Left ventricle myocardium inferior (tissue), 1 donor: ENCODE measurements at regions not wholly inside any gene's neighbourhood (a gene's known extent, or its start where the extent isn't known, plus 50 kb on each side); places are given as distances from the start of the nearest gene placed in this dataset.

Experiments
- DNase-seq: peaks from one replicate; pipeline ENCODE4 v3.0.0-alpha.2; 2020
- H3K27ac ChIP-seq: fragments of 200-600 bp; replicated peaks from 2 replicates; pipeline ENCODE4 v1.8.0; 2021
- H3K27me3 ChIP-seq: fragments of 200-600 bp; 2 replicates; pipeline ENCODE4 v1.8.0; 2021; ENCODE audit warnings: low read depth
- H3K36me3 ChIP-seq: fragments of 200-600 bp; 2 replicates; pipeline ENCODE4 v1.8.0; 2021
- H3K4me1 ChIP-seq: fragments of 200-600 bp; 2 replicates; pipeline ENCODE4 v1.8.0; 2021
- H3K4me3 ChIP-seq: fragments of 200-600 bp; 2 replicates; pipeline ENCODE4 v1.8.0; 2021; ENCODE audit warnings: mild to moderate bottlenecking, moderate library complexity
- H3K9me3 ChIP-seq: fragments of 200-600 bp; replicated peaks from 2 replicates; pipeline ENCODE4 v1.8.0; 2021
- CTCF ChIP-seq: fragments of 200-600 bp; IDR thresholded peaks from 2 replicates; pipeline ENCODE4 v1.8.0; 2021; ENCODE audit warnings: antibody characterized with exemption, mild to moderate bottlenecking, borderline replicate concordance
- intact Hi-C: fragments of 100-400 bp; cut with micrococcal nuclease; formaldehyde crosslinking; loops from one replicate; pipeline ENCODE4 v1.11.0; 2022
- donor health status: DM: no; HTN: yes; CAD: no; lungs with severe emphysema.

- DNase-seq = no peak
- Histone ChIP-seq H3K4me3 (no peak overlapping the region), H3K36me3 (no peaks in the 10 kb centered on the region), H3K27me3 (no peaks in the 10 kb centered on the region), H3K4me1 (no peaks in the 10 kb centered on the region), H3K27ac (no peak overlapping the region), H3K9me3 (peaks cover 20% of the 10 kb centered on the region)
- TF ChIP-seq CTCF = no peak
- intact Hi-C loops = no loop called here
These were observed 82.7 kb upstream of the BMP4 start for GRCh38 chr14:54039311-54039710.

GRCh38 chr14:54040846-54041245, 84.2 kb upstream of the BMP4 start:
- H3K27ac ChIP-seq = no peak overlapping the region
- H3K36me3 ChIP-seq = no peaks in the 10 kb centered on the region
- intact Hi-C loops = no loop called here
- H3K4me1 ChIP-seq = no peaks in the 10 kb centered on the region
- no peak for DNase-seq
- no peak for TF ChIP-seq CTCF
- peaks cover 5% of the 10 kb centered on the region for H3K9me3 ChIP-seq
- H3K27me3 ChIP-seq = no peaks in the 10 kb centered on the region
- H3K4me3 ChIP-seq = no peak overlapping the region

GRCh38 chr14:54046250-54046649, 89.6 kb upstream of the BMP4 start:
- no peak for DNase-seq
- no peaks in the 10 kb centered on the region for H3K27me3 ChIP-seq
- H3K36me3 ChIP-seq = no peaks in the 10 kb centered on the region
- no peak overlapping the region for H3K4me3 ChIP-seq
- TF ChIP-seq CTCF = no peak
- H3K9me3 ChIP-seq = no peaks in the 10 kb centered on the region
- intact Hi-C loops = no loop called here
- H3K4me1 ChIP-seq = no peaks in the 10 kb centered on the region
- H3K27ac ChIP-seq = no peak overlapping the region

- intact Hi-C loops = no loop called here
- H3K27me3 ChIP-seq = no peaks in the 10 kb centered on the region
- no peaks in the 10 kb centered on the region for H3K4me1 ChIP-seq
- no peak overlapping the region for H3K27ac ChIP-seq
- no peak overlapping the region for H3K4me3 ChIP-seq
- H3K36me3 ChIP-seq = no peaks in the 10 kb centered on the region
- TF ChIP-seq CTCF = no peak
- DNase-seq = no peak
- H3K9me3 ChIP-seq = no peaks in the 10 kb centered on the region
These were observed 91.2 kb upstream of the BMP4 start for GRCh38 chr14:54047645-54048308.

GRCh38 chr14:54048311-54048710, 91.7 kb upstream of the BMP4 start:
- no peak for TF ChIP-seq CTCF
- H3K27me3 ChIP-seq = no peaks in the 10 kb centered on the region
- intact Hi-C loops = no loop called here
- H3K9me3 ChIP-seq = no peaks in the 10 kb centered on the region
- DNase-seq = no peak
- no peak overlapping the region for H3K27ac ChIP-seq
- H3K4me3 ChIP-seq = no peak overlapping the region
- no peaks in the 10 kb centered on the region for H3K36me3 ChIP-seq
- no peaks in the 10 kb centered on the region for H3K4me1 ChIP-seq
